ENCODE measurements at regions not wholly inside any gene's neighbourhood (a gene's known extent, or its start where the extent isn't known, plus 50 kb on each side); places are given as distances from the start of the nearest gene placed in this dataset.
"Not testable (repeated sequence)": the region's sequence is repeated elsewhere in the genome, so short reads cannot be mapped to it uniquely, and the experiment has no call there.

DNA sequence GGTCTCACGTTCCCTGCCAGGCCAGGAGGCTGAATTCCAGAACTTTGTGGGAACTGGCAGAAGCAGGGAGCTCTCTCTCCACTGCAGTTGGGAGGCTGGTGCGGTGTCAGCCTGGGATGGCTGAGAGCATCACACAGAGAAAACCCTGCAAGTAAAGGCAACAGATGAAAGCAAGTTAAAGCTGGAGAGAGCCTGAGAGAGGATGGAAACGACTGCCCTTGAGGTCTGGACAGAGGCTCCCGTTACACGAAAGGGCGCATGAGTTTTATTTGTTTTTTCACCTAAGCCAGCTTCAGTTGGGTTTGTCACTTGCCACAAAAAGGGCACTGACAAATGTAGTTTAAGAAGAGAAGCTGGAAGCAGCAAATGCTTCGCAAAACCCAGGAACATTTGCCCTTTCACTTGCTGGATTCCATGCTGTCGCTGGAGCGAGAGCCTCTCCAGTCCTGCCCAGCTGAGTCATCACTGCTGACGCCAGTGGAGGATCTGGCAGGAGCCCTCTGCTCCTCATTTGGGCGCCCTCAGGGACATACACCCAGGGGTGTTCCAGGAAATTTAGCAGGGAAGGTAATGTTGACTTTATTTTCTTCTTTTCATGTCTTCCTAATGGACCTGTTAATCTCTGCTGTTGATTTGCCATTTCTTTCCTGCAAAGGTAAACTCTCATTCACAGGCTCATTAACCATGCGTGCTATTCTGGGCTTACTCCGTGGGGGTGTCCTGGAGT lies 308.8 kb upstream of the SFSWAP start:
- not testable (repeated sequence) for TF ChIP-seq POLR2A (IDR thresholded peaks at IDR 0.05; ENCODE audit: low read length); GATA1 (IDR thresholded peaks at IDR 0.05; ENCODE audit: low read depth, low read length)
